Esophagus squamous epithelium (tissue), 4 donors: ENCODE measurements at regions not wholly inside any gene's neighbourhood (a gene's known extent, or its start where the extent isn't known, plus 50 kb on each side); places are given as distances from the start of the nearest gene placed in this dataset.

Experiments
- CTCF ChIP-seq, 6 experiments: fragments of 450-650 bp in 4 of 6; fragments of 200-600 bp in 2 of 6; sonication (generic) in 2 of 6; IDR thresholded peaks; one replicate each; pipeline ENCODE4 v1.5.1; 2016 to 2019; ENCODE audit warnings: antibody characterized with exemption in 6 of 6, mild to moderate bottlenecking in 4 of 6, moderate library complexity in 4 of 6
- POLR2A ChIP-seq, 4 donors: fragments of 450-650 bp; IDR thresholded peaks; one replicate each; pipeline ENCODE4 v1.6.1; 2017; ENCODE audit warnings: antibody characterized with exemption in 4 of 4, mild to moderate bottlenecking in 4 of 4, moderate library complexity in 3 of 4

GRCh38 chr5:165134155-165134554, 1628.7 kb downstream of the MAT2B start:
- TF ChIP-seq CTCF (IDR thresholded peaks at IDR 0.05) (no peak), POLR2A (IDR thresholded peaks at IDR 0.05) (no peak)
